CD4-positive, alpha-beta T cell treated with Interleukin-21 for 1 hour (primary cell): ENCODE measurements at regions not wholly inside any gene's neighbourhood (a gene's known extent, or its start where the extent isn't known, plus 50 kb on each side); places are given as distances from the start of the nearest gene placed in this dataset.

Experiments used
- DNase-seq: peaks from one replicate; pipeline ENCODE4 v3.0.0-alpha.2; 2020

GRCh38 chr15:91625506-91625905 lies 228.0 kb upstream of the SLCO3A1 start:
- DNase-seq: no peak

GRCh38 chr15:91627473-91628278 lies 225.8 kb upstream of the SLCO3A1 start:
- no peak for DNase-seq

DNA sequence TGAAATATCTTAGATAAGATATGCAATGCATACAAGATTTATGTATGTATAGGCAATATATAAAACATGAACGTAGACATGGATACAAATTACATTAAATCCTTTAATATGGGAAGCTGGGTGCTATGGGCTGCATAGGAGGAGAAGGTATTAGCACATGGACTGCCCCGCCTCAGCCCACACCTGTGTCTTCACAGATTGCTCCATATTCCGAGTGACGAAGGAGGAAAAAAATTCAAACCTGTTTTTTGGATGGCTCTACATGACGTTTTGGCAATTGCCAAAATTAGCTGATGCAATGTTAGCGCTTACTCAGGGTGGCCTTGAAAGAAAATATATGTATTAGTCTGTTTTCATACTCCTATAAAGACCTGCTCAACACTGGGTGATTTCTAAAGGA lies 223.4 kb upstream of the SLCO3A1 start:
- no peak for DNase-seq

- no peak for DNase-seq
Measured at GRCh38 chr15:91632176-91632575, 221.3 kb upstream of the SLCO3A1 start.

GRCh38 chr15:91632981-91633380 lies 220.5 kb upstream of the SLCO3A1 start:
- DNase-seq: no peak

DNA sequence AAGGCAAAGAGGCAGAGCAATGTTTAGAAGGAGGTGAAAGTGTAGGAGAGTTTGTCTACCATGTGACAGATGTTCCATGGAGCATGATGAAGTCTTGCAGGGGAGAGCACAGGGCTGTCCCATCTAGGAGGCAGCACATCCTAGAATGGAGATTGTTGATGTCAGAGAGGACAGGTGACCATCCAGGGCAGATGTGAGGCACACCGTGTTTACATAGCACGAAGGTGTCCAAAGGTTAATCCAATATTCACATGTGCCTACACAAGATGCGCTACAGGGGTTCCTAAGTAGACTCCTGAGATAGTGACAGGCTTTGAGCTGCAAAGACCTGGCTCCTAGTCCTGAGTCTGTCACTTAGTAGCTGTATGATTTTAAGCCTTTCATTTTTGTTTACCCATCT lies 219.3 kb upstream of the SLCO3A1 start:
- DNase-seq: no peak

DNA sequence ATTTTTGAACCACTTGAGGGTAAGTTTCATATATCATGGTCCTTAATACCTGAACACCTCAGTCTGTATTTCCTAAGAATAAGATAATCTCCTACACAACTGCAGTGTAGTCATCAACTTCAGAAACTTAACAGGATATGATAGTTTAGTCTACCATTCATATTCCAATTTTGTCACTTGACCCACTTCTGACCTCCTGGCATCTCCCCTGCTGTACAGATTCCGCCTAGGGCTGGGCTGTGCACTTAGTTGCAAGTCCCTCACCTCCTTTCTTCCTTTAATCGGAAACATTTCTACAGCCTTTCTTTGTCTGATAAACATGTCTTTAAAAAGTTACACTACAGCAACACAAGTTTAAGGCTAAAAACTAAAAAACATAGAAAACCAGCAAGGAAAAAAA lies 218.4 kb upstream of the SLCO3A1 start:
- DNase-seq: no peak

DNA sequence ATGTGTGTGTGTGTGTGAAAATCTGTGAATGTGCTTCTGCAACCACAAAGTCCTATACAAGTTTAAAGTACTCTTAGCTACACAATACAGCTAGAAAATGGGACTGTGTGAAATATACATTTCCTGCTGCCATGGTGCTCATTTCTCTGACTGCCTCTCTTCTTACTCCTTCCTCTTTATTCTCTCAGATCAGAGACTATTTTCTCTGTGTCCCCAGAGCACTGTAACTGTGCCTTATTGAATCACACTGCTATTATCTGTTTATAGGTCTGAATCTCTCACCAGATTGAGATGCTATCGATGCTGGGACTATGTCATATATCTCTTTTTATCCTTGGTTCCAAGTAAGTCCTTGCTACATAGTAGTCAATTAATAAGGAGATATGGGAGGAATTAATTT lies 217.9 kb upstream of the SLCO3A1 start:
- DNase-seq: no peak

- no peak for DNase-seq
Measured at GRCh38 chr15:91649016-91649415, 204.5 kb upstream of the SLCO3A1 start.

GRCh38 chr15:91649831-91650321 lies 203.6 kb upstream of the SLCO3A1 start:
- DNase-seq: no peak

- DNase-seq: no peak
Measured at GRCh38 chr15:91651251-91651650, 202.3 kb upstream of the SLCO3A1 start.

- no peak for DNase-seq
Measured at GRCh38 chr15:91652610-91653207, 200.8 kb upstream of the SLCO3A1 start.

GRCh38 chr15:91655563-91656290 lies 197.8 kb upstream of the SLCO3A1 start:
- DNase-seq: peak; percentile 8

GRCh38 chr15:91660174-91660649 lies 193.3 kb upstream of the SLCO3A1 start:
- peak; percentile 0 for DNase-seq

DNA sequence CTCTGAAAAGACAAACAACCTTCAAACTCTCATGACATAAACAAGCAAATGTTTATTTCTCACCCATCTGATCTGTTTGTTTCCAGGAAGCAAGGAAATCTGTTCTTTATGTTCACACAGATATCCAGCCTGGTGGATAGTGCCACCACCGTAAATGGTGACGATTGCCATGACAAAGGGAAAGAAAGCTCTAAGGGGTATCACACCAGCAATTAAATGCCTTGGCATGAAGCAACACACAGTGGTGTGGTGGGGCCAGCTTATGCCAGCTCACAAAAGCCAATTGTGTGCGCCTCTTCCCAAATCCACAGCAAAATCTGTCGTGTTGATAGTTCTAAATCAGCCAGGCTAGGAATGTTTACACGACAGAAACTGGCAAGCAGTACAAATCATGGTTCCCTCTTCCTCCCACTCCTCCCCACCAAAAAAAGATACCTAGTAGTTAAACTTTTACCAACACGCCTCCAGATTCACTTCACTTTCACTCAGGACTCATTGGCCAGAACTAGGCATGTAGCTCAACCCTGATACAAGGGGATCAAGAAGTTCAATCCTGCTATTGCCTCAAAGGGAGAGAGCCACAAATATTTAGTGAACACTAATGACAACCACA lies 189.2 kb upstream of the SLCO3A1 start:
- DNase-seq: no peak

DNA sequence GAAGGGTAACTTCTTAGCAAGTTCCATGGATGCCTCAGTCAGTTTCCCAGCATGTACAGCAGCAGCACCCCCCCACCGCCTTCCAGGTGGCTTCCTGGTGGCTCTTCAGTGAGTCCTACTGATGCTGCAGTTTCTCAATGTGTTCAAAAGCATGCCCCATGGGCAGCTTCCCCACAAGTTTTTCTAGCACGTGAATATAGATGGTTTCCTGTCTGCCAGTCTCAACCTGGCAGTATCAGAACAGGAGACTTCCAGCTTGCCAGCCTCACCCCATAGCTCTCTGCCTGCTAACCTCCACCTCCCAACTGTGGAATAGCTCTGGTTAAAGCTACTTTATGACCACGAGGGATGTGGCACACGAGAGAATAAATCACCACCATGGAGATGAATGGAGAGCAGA lies 188.3 kb upstream of the SLCO3A1 start:
- DNase-seq: no peak

DNA sequence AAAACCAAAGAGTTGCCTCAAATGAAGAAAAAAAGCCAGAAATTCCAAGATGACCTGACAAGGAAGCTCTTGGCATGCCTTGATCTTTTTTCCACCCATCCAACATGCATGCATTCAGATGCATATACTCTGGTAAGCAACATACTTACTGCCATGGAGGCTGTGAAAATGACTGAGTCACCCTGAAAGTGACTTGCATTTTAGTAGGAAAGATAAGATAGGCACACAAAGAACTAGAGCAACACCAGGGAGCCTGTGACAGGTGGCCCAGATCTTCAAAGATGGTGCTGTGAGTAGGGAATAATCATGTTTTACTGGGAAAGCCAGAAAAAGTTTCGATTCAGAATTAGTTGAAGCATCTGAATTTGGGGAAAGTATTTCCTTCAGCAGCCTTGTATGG lies 185.1 kb upstream of the SLCO3A1 start:
- no peak for DNase-seq

GRCh38 chr15:91670108-91670507 lies 183.4 kb upstream of the SLCO3A1 start:
- no peak for DNase-seq

GRCh38 chr15:91678003-91678402 lies 175.5 kb upstream of the SLCO3A1 start:
- no peak for DNase-seq

DNA sequence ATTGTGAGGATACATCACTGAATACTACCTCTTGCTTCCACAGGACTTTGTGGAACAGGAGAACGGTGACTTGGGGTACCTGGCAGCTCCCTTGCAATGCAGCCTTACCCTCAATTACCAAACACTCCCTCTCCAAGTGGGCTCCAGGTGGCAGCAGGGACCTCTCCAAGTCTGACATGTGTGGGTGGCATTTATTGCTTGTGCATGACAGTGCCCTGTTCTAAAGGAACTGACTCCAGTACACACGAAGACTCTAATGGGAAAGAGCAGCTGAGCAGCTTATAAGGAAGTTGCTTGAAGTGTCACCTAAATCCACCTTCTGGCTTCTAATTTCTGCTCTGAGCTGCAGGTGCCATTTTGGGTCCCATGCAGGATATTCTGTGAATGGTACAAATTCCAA lies 174.1 kb upstream of the SLCO3A1 start:
- DNase-seq: no peak

DNA sequence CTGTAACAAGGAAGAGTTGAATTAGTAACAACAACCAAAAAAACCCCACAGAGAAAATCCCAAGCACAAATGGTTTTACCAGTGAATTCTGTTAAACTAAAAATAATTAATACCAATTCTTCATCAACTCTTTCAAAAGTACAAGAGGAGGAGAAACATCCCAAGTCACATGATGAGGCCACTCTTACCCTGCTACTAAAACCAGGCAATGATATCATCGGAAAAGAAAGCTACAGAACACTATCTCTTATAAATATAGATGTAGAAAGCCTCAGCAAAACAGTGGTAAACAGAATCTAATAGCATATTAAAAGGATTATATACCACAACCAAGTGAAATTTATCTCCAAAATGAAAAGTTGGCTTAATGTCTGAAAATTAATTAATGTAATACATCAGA lies 168.1 kb upstream of the SLCO3A1 start:
- DNase-seq: no peak

- no peak for DNase-seq
Measured at GRCh38 chr15:91688811-91689210, 164.7 kb upstream of the SLCO3A1 start.

DNA sequence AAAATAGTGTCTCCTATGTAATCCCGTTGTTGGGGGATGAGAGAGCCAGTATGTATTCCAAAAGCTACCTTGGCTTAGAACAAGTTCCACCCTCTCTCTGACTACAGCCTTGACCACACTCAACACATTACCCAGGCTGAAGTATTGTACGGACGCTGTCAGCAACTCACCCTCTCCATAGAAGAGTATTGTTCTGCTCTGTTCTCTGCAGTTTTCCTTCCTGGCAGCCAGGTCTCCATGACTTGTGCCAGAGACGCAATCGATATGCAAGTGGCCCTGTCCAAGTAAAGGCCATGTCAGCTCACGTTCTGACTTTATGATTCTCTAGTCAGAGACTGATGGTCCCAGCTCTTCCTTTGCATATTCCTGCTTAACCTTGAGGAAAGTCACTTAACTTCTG lies 164.1 kb upstream of the SLCO3A1 start:
- no peak for DNase-seq
